H9 (cell line): ENCODE measurements at regions not wholly inside any gene's neighbourhood (a gene's known extent, or its start where the extent isn't known, plus 50 kb on each side); places are given as distances from the start of the nearest gene placed in this dataset.

Source experiments
- DNase-seq: peaks from one replicate; pipeline ENCODE4 v3.0.0-alpha.2; 2017
- H2AFZ ChIP-seq: one replicate; pipeline ENCODE4 v1.6.1; 2013; ENCODE audit warnings: mild to moderate bottlenecking, low read length, control low read depth, moderate library complexity
- H2AK5ac ChIP-seq: 2 replicates; pipeline ENCODE4 v1.6.1; 2013; ENCODE audit warnings: low read length, control low read depth, mixed read lengths; ENCODE audit not compliant: insufficient read length
- H2BK120ac ChIP-seq: one replicate; pipeline ENCODE4 v1.6.1; 2013; ENCODE audit warnings: low read depth, mild to moderate bottlenecking, low read length, control low read depth, inconsistent platforms; ENCODE audit not compliant: poor library complexity, severe bottlenecking
- H2BK12ac ChIP-seq: 2 replicates; pipeline ENCODE4 v1.6.1; 2013; ENCODE audit warnings: low read length, control low read depth, mixed read lengths, low read depth; ENCODE audit not compliant: insufficient read length
- H2BK15ac ChIP-seq: 2 replicates; pipeline ENCODE4 v1.6.1; 2013; ENCODE audit warnings: low read depth, low read length, control low read depth
- H2BK20ac ChIP-seq: one replicate; pipeline ENCODE4 v1.6.1; 2013; ENCODE audit warnings: low read depth, mild to moderate bottlenecking, low read length, control low read depth, inconsistent platforms; ENCODE audit not compliant: poor library complexity, severe bottlenecking
- H2BK5ac ChIP-seq: 2 replicates; pipeline ENCODE4 v1.6.1; 2013; ENCODE audit warnings: low read length, control low read depth, mixed read lengths; ENCODE audit not compliant: insufficient read length
- H3K14ac ChIP-seq: 2 replicates; pipeline ENCODE4 v1.6.1; 2013; ENCODE audit warnings: low read length, control low read depth; ENCODE audit not compliant: insufficient read depth
- H3K18ac ChIP-seq: 2 replicates; pipeline ENCODE4 v1.6.1; 2013; ENCODE audit warnings: low read depth, mild to moderate bottlenecking, mixed read lengths, low read length, control low read depth; ENCODE audit not compliant: insufficient read length
- H3K23ac ChIP-seq: 2 replicates; pipeline ENCODE4 v1.6.1; 2013; ENCODE audit warnings: low read length, control low read depth, mixed read lengths, low read depth; ENCODE audit not compliant: insufficient read length
- H3K23me2 ChIP-seq: 2 replicates; pipeline ENCODE4 v1.6.1; 2013; ENCODE audit warnings: low read depth, mild to moderate bottlenecking, mixed read lengths, low read length, control low read depth; ENCODE audit not compliant: insufficient read length, poor library complexity, severe bottlenecking
- H3K27ac ChIP-seq: 2 replicates; pipeline ENCODE4 v1.5.1; 2013; ENCODE audit warnings: low read length, control low read depth, mixed read lengths, low read depth; ENCODE audit not compliant: insufficient read length
- H3K27me3 ChIP-seq: 2 replicates; pipeline ENCODE4 v1.6.1; 2013; ENCODE audit warnings: low read length, control low read depth, inconsistent platforms; ENCODE audit not compliant: insufficient read depth
- H3K4ac ChIP-seq: 2 replicates; pipeline ENCODE4 v1.6.1; 2013; ENCODE audit warnings: low read depth, mild to moderate bottlenecking, control low read depth, inconsistent platforms, low read length, moderate library complexity
- H3K4me1 ChIP-seq: 2 replicates; pipeline ENCODE4 v1.6.1; 2013; ENCODE audit warnings: low read length, control low read depth, inconsistent platforms; ENCODE audit not compliant: insufficient read depth
- H3K4me2 ChIP-seq: 2 replicates; pipeline ENCODE4 v1.6.1; 2013; ENCODE audit warnings: low read length, control low read depth, mixed read lengths; ENCODE audit not compliant: insufficient read length, insufficient read depth
- H3K56ac ChIP-seq: 2 replicates; pipeline ENCODE4 v1.6.1; 2013; ENCODE audit warnings: low read depth, mild to moderate bottlenecking, mixed read lengths, low read length, control low read depth; ENCODE audit not compliant: insufficient read length
- H3K79me1 ChIP-seq: 2 replicates; pipeline ENCODE4 v1.6.1; 2013; ENCODE audit warnings: low read depth, mild to moderate bottlenecking, moderate library complexity, low read length, control low read depth, inconsistent platforms; ENCODE audit not compliant: insufficient read depth, poor library complexity, severe bottlenecking
- H3K79me2 ChIP-seq: 2 replicates; pipeline ENCODE4 v1.6.1; 2013; ENCODE audit warnings: low read length, control low read depth, inconsistent platforms; ENCODE audit not compliant: insufficient read depth
- H3K9ac ChIP-seq: 2 replicates; pipeline ENCODE4 v1.6.1; 2013; ENCODE audit warnings: low read length, control low read depth, mixed read lengths; ENCODE audit not compliant: insufficient read length; ENCODE audit errors: extremely low read depth
- H3K9me3 ChIP-seq: one replicate; pipeline ENCODE4 v1.6.1; 2013; ENCODE audit warnings: low read depth, low read length, inconsistent platforms; ENCODE audit not compliant: control insufficient read depth
- H3T11ph ChIP-seq: one replicate; pipeline ENCODE4 v1.6.1; 2013; ENCODE audit warnings: mild to moderate bottlenecking, low read length, control low read depth, inconsistent platforms
- H4K20me1 ChIP-seq: one replicate; pipeline ENCODE4 v1.6.1; 2013; ENCODE audit not compliant: control insufficient read depth, insufficient read length, insufficient read depth
- H4K5ac ChIP-seq: 2 replicates; pipeline ENCODE4 v1.6.1; 2013; ENCODE audit warnings: low read depth, mild to moderate bottlenecking, mixed read lengths, low read length, control low read depth; ENCODE audit not compliant: insufficient read length
- H4K8ac ChIP-seq: replicated peaks from 2 replicates; pipeline ENCODE4 v1.6.1; 2013; ENCODE audit warnings: low read length, control low read depth, mixed read lengths, low read depth; ENCODE audit not compliant: insufficient read length
- H4K91ac ChIP-seq: 2 replicates; pipeline ENCODE4 v1.6.1; 2013; ENCODE audit warnings: low read depth, mild to moderate bottlenecking, moderate library complexity, mixed read lengths, low read length, control low read depth; ENCODE audit not compliant: insufficient read length
- H3K27ac Mint-ChIP-seq, 3 experiments: 2 replicates in 2 of 3; 3 replicates in 1 of 3; pipeline ENCODE4 v1.8.0; 2020 to 2021; ENCODE audit warnings: mixed read lengths in 3 of 3, mild to moderate bottlenecking in 1 of 3, moderate library complexity in 1 of 3
- H3K27me3 Mint-ChIP-seq: 2 replicates; pipeline ENCODE4 v1.8.0; 2021; ENCODE audit warnings: low read depth, mild to moderate bottlenecking, moderate library complexity, mixed read lengths
- H3K36me3 Mint-ChIP-seq, 3 experiments: 2 replicates in 2 of 3; 3 replicates in 1 of 3; pipeline ENCODE4 v1.8.0; 2020 to 2021; ENCODE audit warnings: low read depth in 3 of 3, mixed read lengths in 3 of 3; ENCODE audit not compliant: insufficient read depth in 1 of 3
- H3K4me1 Mint-ChIP-seq, 2 experiments: 2 replicates each; pipeline ENCODE4 v1.8.0; 2020; ENCODE audit warnings: mixed read lengths in 2 of 2
- H3K4me3 Mint-ChIP-seq, 2 experiments: 2 replicates in 1 of 2; 3 replicates in 1 of 2; pipeline ENCODE4 v1.8.0; 2020 to 2021; ENCODE audit warnings: mild to moderate bottlenecking in 2 of 2, mixed read lengths in 2 of 2, moderate library complexity in 1 of 2
- H3K9me3 Mint-ChIP-seq, 2 experiments: 2 replicates in 1 of 2; 3 replicates in 1 of 2; pipeline ENCODE4 v1.8.0; 2020; ENCODE audit warnings: mild to moderate bottlenecking in 2 of 2, mixed read lengths in 2 of 2, moderate library complexity in 1 of 2
- CTCF ChIP-seq: fragments of 200-600 bp; sonication (generic); conservative IDR thresholded peaks from 3 replicates; pipeline ENCODE4 v1.8.0; 2021; ENCODE audit warnings: antibody characterized with exemption, mild to moderate bottlenecking
- WGBS: extraction: QIAGEN DNeasy Blood & Tissue Kit; methylation state at CpG from one replicate; pipeline ENCODE4 v1.1.7; 2013; ENCODE audit warnings: missing lambda C conversion rate, low lambda C conversion rate, mixed read lengths; ENCODE audit not compliant: insufficient read length; ENCODE audit errors: extremely low coverage; 5-methylcytosine and 5-hydroxymethylcytosine counted together

GRCh38 chr7:94303695-94304094 lies 91.0 kb upstream of the COL1A2 start:
- Histone ChIP-seq H3K9me3 (no peaks in the 10 kb centered on the region), H3K14ac (no peak overlapping the region), H2BK15ac (no peak overlapping the region), H3K27ac (no peak overlapping the region), H3K79me2 (no peaks in the 10 kb centered on the region), H2AFZ (peak overlapping the region; percentile 93), H4K20me1 (no peaks in the 10 kb centered on the region), H3K9ac (no peak overlapping the region), H2AK5ac (no peak overlapping the region), H3K79me1 (no peaks in the 10 kb centered on the region), H4K5ac (no peak overlapping the region), H3K56ac (no peak overlapping the region), H2BK5ac (no peak overlapping the region), H3K23me2 (no peaks in the 10 kb centered on the region), H4K91ac (no peak overlapping the region), H3K4ac (no peak overlapping the region), H2BK12ac (no peak overlapping the region), H3K18ac (no peak overlapping the region), H2BK20ac (no peak overlapping the region), H3T11ph (no peak overlapping the region), H3K23ac (no peak overlapping the region), H4K8ac (no peak overlapping the region), H3K4me2 (no peak overlapping the region), H3K27me3 (no peaks in the 10 kb centered on the region), H2BK120ac (no peak overlapping the region), H3K4me1 (peaks cover 9% of the 10 kb centered on the region; the same call in 1 of the 2 replicates)
- Mint-ChIP-seq H3K4me3 (no peak overlapping the region), H3K27ac (0 out of 7 replicates have a peak overlapping the region, but pooled peaks of 1 of the 3 experiments have one; percentile 3), H3K4me1 (peaks cover 33 to 35% of the 10 kb centered on the region in 2 experiments), H3K27me3 (peaks cover 1% of the 10 kb centered on the region; the same call in 1 of the 2 replicates), H3K36me3 (peaks cover 0 to 5% (median 2%) of the 10 kb centered on the region in 3 experiments; a peak in 2 of 7 replicates), H3K9me3 (no peaks in the 10 kb centered on the region)
- no peak for TF ChIP-seq CTCF
- no CpG with 5 or more reads among the region's 7 CpGs for WGBS
- no peak for DNase-seq
